NCI-H446 treated with DMSO at 0.1 percent for 48 hours (cell line): ENCODE measurements at regions not wholly inside any gene's neighbourhood (a gene's known extent, or its start where the extent isn't known, plus 50 kb on each side); places are given as distances from the start of the nearest gene placed in this dataset.
"Not testable (repeated sequence)": the region's sequence is repeated elsewhere in the genome, so short reads cannot be mapped to it uniquely, and the experiment has no call there.

Source experiments
- DNase-seq: peaks from one replicate; lab custom pipeline; 2025; lab: John Stamatoyannopoulos, UW

DNA sequence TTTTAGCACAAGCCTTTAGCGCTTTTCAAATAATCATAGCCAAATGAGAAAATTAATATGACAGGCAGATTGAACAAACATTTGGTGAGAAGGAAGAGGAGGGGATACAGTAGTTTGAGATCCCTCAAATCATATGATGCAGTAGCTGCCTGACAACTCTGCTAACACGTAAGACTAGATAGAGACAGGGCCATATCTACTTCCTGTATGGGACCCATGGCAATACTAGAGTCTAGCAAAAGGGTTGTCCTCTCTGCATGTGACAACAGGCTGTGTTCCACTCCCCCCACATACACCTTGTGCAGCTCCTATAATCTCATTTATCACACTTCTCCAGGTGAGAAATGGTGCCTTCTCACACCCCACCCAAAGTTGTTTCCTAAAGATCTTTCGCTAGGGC is 106.3 kb upstream of the NBPF26 start:
- DNase-seq = not testable (repeated sequence)

DNA sequence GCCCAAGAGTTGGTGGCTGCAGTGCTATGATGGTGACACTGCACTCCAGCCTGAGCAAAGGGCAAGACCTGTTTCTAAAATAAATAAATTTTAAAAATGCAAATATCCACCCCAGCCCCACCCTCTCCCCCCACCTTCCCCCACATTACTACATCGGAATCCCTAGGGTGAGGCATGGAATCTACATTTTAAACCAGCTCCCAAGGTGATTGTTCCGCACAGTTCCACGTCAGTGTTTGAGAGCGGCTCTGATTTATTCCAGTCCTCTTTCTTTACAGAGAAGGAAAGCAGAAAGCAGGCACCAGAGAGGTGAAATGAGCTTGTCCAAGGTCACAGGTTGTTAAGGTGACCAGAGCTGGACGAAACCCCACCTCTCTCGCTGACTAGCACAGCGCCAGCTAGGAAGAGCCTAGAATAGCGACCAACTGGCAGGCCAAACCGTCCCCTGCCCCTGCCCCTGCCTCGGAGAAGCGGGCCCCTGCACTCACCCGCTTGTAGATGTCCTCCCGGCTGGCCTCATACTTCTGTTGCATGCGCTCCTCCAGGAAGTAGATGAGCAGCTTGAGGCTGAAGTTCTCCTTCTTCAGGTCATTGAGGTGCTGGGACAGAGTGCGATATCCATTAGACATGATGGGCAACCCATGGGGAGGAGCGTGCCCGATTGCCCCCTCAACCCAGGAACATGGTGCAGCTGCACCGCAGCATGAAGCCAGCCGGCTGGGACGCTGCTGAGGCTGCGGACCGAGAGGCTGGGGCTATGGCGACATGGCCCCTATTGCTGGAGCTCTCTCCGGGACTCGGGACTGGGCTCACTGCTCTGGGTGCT is 103.7 kb upstream of the NBPF26 start:
- DNase-seq = not testable (repeated sequence)

DNA sequence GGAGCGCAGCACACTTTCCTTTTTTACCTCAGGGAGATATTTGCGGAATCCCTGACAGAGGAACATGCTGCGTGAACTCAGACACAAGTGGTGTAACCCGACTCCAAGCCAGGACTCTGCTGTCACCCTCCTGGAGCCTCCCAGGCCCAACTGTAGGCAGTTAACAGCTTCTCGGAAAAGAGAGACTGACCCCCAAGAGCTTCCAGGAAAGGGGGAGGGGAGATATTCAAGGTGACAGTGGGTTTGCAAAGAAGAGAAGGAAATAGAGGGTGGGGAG is 103.1 kb upstream of the NBPF26 start:
- not testable (repeated sequence) for DNase-seq

DNA sequence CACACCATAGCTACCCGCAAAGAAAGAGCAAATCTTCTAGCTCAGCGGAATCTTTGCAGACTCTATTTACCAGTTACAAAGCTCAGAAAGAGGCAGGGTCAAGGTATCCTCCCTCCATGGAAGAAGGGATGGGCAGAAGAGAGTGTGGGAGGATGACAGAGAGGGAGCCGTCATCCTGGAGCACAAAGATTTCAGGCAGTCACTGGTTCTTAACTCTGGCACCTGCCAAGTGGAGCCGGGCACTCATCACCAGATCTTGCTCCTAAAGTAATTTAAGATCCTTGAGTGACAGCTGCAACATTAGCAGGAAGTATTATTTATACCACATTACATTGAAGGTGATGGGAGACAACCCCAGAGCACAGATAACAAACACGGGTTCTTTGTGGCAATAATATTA is 102.5 kb upstream of the NBPF26 start:
- DNase-seq = not testable (repeated sequence)

DNA sequence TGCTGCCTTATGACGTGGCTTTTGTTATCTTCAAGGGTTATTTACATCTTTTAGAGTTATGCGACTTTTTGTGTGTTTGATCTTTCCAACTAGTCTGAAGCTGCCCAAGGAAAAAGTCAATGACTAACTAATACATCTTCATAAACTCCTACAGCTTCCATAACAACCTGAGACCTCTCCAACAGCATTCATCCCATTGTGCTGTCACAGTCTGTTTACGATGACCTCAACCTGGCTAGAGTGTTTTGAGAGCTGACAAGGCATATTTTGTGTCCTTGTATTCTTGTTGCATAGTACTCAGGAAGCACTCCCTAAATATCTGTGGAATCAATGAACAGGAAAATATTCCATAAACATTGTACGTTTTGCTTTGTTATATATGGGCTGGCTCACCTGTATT is 100.2 kb upstream of the NBPF26 start:
- DNase-seq = not testable (repeated sequence)

DNA sequence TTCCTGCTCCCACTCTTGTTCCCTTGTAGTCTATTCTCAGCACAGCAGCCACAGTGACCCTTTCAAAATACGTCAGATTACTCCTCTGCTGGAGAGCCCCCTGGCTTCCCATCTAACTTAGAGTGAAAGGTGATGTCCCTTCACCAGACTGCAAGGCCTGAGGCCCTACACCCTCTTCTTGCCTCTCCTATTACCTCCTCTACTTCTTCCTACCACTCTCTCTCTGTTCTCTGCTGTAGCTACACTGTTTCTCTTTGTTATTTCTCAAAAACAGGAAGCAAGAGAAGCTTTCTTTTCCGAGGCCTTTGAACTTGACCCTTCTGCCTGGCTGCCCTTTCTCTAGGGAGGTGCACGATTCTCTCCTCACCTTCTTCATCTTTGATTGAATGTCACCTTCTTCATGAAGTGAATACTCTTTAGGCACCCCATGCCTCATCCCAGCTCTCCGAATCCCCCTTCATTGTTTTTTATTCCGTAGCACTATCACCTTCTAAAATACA is 99.1 kb upstream of the NBPF26 start:
- DNase-seq = not testable (repeated sequence)

DNA sequence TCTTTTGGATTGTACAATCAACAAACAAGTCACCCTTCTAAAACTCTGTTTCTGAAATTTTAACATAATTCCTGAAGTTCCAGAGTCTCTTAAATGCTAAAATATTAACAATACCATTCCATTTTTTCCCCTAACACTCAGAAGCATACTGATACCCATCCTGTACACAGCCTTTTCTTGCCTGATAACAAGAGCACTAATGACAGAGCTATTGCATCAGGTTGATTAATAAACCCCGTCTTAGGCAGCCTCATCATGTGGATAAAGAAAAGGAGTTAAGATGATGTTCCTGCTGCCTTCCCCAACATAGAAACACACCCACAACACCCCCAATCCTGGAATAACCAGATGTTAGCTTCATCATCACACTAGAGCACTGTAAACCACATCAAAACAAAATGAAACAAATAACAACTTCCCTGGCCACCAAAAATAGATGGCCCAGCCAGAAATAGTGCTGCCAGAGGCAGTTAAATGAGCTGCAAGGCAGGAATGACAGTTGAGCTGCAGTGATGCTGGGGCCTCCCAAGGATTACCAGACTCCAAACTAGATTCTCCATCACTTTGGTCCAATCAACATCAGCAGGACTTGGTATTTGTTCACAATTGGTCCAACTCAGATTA is 93.8 kb upstream of the NBPF26 start:
- DNase-seq = not testable (repeated sequence)

DNA sequence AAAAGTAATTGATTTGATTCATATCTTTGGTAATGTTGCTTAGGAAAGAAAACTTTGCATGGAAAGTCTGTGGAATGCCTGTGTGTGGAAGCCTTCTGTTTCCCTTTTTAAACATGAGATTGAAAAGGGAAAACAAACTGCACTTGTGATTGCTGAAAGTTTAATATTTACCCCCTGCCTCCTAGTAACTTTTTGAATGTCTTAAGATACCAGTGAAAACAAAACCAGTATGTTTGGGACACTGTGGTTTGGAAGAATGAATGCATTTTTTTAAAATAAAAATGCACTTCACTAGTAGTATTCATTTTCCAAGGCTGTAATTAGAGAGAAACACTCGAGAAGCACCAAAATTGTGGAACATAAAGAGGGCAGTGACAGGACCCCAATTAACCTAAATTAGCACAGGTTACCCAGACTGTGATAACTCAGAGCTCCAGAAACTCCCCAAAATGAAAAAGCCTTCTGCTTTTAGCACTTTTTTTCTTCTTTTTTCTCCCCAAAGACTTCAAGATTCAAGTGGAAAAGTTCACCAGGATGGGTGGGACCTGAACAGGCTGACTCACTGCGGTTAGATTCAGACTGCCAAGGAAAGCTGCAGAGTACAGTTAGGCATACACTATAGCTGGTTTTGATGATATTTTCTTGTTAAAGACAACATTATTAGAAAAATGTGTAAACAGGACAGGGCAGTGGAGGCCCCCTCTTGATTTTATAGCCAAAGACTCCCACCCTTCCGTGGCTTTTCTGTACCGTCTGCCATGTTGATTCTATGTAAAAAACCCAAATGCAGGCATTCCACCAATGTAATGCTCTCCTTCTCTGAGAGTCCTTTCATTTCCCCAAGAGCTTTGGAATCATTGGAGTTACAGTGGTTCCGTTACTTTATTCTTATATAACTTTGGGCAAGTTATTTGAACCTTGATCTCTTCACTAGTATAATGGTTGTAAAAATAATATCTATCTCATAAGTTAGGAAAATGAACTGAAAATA is 88.6 kb upstream of the NBPF26 start:
- DNase-seq = not testable (repeated sequence)

DNA sequence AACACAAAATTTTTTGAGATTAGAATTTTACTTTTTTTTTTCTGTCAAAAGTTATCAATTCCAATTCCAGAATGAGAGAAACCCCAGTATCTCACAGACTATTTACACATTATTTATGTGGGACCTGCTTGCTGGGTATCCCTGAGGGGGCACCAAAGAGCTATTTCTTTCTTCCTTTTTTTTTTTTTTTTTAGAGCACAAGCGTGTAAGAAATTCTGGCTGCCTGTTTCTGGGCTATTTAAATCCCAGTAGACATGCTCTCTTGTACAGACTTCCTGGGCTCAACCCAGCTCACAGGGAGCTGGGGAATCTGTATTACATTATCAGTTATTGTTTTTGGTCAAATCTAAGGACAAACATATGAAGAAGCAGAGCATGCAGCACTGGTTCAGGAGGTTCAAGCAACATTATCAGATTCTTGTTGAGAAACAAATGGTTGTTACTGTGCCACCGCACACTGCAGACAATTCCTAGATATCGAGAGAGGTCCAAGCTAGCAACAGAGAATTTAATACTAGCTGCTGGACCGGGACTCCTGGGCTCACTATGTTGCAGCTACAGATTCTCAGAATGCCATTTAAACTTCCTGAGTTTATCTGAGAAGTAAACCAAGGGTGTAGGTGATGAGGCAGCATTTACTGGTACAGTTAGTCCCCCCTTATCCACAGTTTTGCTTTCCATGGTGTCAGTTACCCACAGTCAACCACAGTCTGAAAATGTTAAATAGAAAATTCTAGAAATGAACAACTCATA is 83.3 kb upstream of the NBPF26 start:
- not testable (repeated sequence) for DNase-seq

DNA sequence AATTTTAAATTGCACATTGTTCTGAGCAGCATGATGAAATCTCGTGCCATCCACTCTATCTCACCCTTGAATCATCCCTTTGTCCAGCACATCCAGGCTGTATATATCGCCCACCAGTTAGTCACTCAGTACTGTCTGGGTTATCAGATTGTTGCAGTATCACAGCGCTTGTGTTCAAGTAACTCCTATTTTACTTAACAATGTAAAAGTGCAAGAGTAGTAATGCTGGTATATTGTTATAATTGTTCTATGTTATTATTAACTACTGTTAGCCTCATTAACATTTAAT is 82.8 kb upstream of the NBPF26 start:
- DNase-seq = not testable (repeated sequence)

DNA sequence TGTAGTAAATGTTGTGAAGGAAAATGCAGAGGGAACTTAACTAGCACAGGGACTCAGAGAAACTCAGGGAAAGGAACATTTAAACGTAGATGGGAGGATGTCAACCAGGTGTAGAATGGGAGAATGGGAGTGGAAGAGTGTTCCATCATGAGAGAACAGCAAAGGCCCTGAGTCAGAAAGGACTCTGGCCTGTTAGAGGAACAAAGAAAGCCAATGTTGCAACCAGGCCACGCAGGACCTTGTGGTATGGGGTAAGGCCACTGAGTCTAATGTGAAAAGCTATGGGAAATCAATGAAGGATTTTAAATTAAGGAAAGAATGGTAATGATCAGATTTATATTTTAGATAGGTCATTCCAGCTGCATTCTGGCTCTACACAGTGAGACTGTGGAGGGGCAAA is 76.6 kb upstream of the NBPF26 start:
- DNase-seq = not testable (repeated sequence)

DNA sequence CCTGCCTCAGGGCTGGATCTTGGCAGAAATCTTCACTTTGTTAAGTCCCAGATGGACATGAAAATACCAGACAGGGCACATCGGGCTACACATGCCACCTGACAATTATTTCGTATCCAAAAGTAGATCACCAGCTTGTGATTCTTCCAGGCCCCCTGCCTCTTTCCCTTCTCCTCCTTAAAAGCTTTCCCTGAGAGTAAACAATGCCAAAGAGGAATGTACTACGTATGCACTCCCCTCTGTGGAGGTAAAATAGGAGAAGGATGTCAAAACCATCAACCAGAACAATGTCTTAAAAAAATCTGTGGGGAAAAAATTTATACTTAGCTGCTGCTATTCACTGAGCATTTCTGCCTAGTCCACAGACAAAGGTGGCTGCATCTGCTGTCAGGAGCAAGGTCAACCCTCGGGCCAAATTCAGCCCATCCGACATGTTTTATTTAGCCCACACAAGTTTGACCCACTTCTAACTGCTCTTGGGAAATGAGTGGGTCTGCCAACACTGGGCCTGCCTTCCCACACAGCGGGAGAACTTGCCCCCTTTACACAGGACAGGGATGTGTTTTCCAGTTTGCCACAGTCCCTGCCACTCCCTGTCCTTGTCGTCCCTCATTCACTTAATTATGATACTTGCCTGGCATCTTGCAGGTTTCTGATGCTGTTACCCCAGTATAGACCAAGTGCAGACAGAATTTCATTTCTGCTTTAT is 74.7 kb upstream of the NBPF26 start:
- not testable (repeated sequence) for DNase-seq

DNA sequence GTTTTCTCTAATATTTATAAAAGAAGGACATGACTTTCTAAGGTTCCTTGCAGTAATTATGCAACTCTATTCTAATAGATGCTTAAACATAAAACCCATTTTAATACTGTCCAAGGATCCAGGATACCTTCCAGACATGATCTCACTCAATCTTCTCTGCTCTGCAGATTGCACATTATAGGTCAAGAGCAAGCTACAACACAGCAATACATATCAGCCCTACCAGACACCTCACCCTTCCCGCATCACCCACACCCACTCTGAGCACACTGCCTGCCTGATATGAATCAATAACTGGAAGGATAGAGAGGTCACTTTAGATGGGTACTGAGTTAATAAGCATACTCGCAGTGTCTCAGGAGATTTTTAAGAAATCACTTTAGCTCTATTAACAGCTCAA is 74.0 kb upstream of the NBPF26 start:
- not testable (repeated sequence) for DNase-seq

DNA sequence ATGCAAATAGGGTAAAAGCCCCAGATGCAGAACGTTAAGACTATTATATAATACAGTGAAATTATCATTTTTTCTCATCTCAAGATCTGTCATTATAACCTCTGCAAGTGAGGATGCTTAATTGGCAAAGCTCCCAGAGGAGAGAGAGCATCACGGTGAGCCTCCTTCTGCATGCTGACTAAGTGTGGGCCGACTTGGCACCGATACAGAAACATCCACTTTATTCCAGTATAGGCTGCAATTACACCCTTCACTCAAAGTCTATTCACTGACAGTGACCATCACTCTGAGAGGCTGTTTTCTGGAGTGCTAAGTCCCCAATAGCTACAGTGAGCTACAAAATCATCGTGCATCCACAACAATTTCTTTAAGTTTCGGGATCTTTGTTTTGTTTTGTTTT is 69.6 kb upstream of the NBPF26 start:
- DNase-seq = not testable (repeated sequence)

DNA sequence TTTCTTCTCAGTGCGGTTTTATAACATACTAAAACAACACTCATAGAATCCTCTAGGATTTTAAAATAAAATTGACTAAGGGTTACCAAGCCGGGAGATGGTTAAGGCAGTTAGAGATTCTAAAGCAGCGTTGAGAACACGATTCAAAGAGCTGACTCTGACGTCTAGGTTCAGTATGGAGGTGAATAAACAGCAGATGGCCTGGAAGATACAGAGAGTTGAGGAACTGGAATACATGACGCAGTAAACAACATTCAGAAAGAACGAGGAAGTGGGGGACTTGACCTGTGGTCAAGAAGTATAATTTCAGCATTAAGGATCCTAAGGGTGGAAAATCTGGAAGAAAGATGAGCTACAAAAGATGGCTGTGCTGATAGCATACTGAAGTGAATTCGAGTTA is 68.4 kb upstream of the NBPF26 start:
- DNase-seq = not testable (repeated sequence)

DNA sequence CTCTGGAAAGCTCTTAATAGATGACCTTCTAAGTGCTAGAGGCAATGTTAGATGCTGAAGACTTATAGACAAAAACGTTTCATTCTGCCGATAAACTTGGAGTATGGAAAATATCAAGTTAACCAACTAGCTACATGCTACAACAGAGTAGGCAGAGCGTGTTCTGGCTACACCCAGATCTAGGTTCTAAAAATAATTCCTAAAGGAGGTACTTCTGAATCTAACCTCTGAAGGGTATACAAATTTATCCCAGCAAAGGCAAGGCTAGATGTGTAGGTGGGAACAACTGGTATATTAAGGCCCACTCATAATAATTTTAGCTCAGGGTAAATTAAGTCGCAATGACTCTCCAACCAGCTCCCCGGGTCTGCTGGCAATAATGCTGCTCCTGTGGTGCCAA is 67.6 kb upstream of the NBPF26 start:
- not testable (repeated sequence) for DNase-seq

DNA sequence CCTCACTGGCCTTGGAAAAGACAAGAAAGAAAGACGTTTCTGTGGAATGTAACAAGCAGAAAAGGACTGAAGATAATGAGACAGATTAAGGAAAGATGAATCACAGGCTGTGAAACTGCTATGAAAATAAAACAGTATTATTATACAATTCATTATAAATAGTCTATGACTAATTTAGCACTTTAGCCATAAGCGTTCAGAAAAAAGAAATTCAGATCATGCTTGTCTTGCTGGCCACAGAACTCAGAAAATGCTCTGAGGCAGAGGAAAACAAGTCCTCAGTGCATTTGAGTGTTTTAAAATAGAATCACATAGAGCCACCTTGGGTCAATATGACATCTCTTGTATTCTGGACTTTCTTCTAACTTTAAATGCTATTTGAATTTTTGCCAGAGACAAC is 65.9 kb upstream of the NBPF26 start:
- not testable (repeated sequence) for DNase-seq

DNA sequence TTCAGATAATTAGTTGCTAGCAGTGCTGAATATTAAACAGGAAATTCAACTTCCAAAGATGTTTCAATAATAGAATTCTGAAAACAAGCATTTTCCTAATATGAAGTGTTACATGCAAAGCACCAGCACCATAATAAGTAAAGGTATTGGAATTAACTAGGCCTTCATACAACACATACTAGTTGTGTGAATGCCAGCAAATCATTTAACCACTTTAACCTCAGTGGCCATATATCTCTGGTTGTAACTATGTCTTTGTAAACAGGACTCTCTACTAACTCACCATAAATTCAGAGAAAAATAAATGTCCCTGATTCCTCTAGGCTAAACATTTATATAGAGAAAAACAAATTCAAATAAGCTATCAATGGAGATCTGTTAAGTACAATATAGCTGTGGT is 65.1 kb upstream of the NBPF26 start:
- DNase-seq = not testable (repeated sequence)

DNA sequence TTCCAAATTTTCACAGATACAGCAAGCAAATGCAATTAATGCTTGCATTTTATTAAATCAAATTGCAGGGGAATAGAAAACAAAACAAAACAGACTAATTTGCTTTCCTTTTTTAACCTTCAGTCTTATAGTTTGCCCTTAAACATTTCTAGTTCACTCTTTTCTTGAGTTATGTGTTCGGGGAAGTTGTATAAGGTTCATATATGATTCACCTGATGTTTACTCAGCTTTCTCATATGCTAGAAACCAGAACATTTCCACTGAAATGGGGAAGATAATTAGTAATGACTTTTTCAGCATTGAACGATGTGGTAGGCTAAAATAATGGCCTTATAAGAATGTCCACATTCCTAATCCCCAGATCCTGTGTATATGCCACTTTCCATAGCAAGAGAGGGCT is 64.6 kb upstream of the NBPF26 start:
- not testable (repeated sequence) for DNase-seq

DNA sequence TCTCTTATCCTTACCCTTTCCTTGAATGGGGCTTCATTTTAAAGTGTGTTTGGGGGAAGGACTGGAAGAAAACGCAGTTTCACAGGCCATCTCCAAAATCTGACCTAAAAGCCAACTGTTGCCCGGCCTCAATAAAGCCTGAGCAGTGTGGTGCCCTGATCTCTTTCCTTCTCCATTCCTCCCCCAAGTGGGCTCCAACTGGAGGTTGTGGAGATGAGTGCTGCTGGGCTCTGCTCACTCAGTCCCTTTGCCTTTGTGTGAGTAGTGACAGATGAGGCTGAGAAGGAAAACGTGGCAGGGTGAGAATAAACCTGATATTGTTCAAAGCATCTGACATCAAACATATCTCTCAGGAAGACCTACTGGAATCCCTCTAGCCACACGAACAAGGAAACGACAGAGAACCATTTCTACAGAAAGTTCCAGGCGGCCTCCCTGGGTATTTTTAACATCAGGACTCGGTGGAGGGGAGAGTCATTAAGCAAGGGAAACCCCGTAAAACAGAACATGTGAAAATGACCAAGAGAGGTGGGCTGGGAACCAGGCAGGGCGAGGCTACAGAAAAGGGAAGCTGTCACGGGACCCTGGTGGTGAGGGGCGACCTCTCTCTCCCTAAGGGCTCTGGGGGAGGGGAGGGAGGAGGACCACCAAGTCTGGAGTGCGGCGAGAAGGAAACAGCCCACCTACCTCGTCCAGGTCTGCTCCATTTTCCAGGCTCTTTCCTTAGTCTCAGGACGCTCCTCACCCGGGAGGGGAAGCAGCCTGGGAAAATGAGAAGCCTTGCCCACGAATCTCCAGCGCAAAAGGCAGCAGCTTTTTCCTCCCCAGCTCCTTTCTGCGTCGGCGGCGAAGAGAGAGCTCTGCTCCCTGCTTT is 59.1 kb upstream of the NBPF26 start:
- not testable (repeated sequence) for DNase-seq
